ENCODE measurements at regions not wholly inside any gene's neighbourhood (a gene's known extent, or its start where the extent isn't known, plus 50 kb on each side); places are given as distances from the start of the nearest gene placed in this dataset.

- TF ChIP-seq CTCF (IDR thresholded peaks at IDR 0.05; ENCODE audit: low read length), result no peak
- TF ChIP-seq EZH2 (IDR thresholded peaks at IDR 0.05; ENCODE audit: borderline replicate concordance, low read length), result no peak
Measured at GRCh38 chr9:109973336-109973735, 193.3 kb downstream of the PALM2AKAP2 start.
